Keratinocyte (primary cell): ENCODE measurements at regions not wholly inside any gene's neighbourhood (a gene's known extent, or its start where the extent isn't known, plus 50 kb on each side); places are given as distances from the start of the nearest gene placed in this dataset.

Experiments used
- EZH2 ChIP-seq: IDR thresholded peaks from one replicate; pipeline ENCODE4 v1.6.1; 2012; ENCODE audit warnings: inconsistent platforms, mild to moderate bottlenecking, low read length, moderate library complexity
- TF ChIP-seq, protein P1 (sequence below), 3 experiments: IDR thresholded peaks in 1 of 3; conservative IDR thresholded peaks in 1 of 3; optimal IDR thresholded peaks in 1 of 3; 2 replicates in 2 of 3; 3 replicates in 1 of 3; pipeline versions ENCODE3 to v1.5.1; 2011; ENCODE audit warnings: low read length in 3 of 3, mild to moderate bottlenecking in 3 of 3, moderate library complexity in 2 of 3, control low read depth in 1 of 3, inconsistent platforms in 1 of 3; ENCODE audit not compliant: insufficient read depth in 2 of 3; ENCODE audit errors: extremely low read depth in 1 of 3

DNA sequence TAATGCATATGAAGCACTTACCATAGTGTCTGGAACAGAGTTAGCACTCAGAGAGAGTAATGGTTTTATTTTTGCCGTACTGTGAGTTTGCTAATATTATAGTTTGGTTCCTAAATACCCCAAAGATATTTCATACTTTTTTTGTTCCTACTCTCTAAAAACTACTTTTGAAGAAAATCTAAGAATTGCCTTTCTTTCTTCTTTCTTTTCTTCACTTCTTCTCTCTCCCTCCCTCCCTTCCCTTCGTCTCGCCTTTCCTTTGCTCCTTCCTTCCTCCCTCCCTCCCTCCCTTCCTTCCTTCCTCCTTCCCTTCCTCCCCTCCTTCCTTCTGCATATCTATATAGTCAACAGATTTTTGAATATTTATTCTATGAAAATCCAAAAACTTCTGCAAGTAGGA, 351.7 kb upstream of the RSPO3 start:
- no peak for TF ChIP-seq EZH2
- TF ChIP-seq, protein P1, sequence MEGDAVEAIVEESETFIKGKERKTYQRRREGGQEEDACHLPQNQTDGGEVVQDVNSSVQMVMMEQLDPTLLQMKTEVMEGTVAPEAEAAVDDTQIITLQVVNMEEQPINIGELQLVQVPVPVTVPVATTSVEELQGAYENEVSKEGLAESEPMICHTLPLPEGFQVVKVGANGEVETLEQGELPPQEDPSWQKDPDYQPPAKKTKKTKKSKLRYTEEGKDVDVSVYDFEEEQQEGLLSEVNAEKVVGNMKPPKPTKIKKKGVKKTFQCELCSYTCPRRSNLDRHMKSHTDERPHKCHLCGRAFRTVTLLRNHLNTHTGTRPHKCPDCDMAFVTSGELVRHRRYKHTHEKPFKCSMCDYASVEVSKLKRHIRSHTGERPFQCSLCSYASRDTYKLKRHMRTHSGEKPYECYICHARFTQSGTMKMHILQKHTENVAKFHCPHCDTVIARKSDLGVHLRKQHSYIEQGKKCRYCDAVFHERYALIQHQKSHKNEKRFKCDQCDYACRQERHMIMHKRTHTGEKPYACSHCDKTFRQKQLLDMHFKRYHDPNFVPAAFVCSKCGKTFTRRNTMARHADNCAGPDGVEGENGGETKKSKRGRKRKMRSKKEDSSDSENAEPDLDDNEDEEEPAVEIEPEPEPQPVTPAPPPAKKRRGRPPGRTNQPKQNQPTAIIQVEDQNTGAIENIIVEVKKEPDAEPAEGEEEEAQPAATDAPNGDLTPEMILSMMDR (optimal IDR thresholded peaks at IDR 0.05 in 1 of 3, IDR thresholded peaks at IDR 0.05 in 1 of 3, conservative IDR thresholded peaks at IDR 0.05 in 1 of 3; ENCODE audit: extremely low read depth in 1 of 3, insufficient read depth in 2 of 3, low read length in 3 of 3), result no peak
